ENCODE measurements at regions not wholly inside any gene's neighbourhood (a gene's known extent, or its start where the extent isn't known, plus 50 kb on each side); places are given as distances from the start of the nearest gene placed in this dataset.

DNA sequence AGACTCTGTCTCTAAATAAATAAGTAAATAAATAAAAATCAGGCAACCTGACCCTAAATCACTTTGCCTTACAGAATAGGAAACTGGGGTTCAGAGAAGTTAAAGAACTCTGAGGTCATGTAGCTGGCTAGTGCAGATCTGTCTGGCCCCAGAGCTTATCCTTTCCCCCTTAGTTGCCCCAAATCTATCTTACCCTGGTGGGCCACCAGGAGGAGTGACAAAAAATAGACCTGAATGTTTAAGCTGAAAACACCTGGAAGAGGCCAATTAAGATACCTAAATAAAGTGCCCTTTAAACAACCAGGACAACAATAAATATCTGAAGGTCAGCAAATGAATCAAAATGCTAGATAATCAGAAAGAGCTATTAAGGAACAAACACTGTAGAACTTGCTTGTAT is 59.7 kb downstream of the TEX35 start:
- no peak overlapping the region for H3K4me3 Mint-ChIP-seq
- peaks cover 12% of the 10 kb centered on the region for H3K4me1 Mint-ChIP-seq (ENCODE audit: low read depth)
- ATAC-seq (replicated peaks in 1 of 2), result no peak

DNA sequence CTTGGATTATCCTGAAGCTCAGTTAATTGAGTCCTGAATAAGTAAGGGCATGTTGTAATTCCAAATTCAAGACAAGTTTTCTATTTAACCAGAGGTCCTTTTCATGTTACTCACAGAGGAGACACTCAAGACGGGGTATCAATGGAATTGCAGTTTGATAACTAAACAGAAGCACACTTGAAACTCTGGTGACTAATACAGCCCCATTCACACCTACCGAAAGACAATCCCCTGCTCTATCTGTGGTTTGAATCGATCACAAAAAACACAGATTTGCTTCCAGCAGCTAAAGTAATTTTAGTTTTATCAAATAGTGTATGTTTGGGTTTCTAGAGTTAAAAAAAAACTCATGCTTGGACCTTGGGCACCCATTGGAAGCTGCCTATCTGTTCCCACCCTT is 60.4 kb downstream of the TEX35 start:
- Mint-ChIP-seq H3K27ac (no peak overlapping the region), H3K4me1 (ENCODE audit: low read depth) (peaks cover 12% of the 10 kb centered on the region), H3K36me3 (ENCODE audit: insufficient read depth in 2 of 2) (no peaks in the 10 kb centered on the region), H3K4me3 (no peak overlapping the region), H3K27me3 (ENCODE audit: low read depth) (peaks cover 9% of the 10 kb centered on the region), H3K9me3 (no peaks in the 10 kb centered on the region)
- DNase-seq (no peak), ATAC-seq (replicated peaks in 1 of 2) (peak; percentile 60 to 72)

More for the DNA sequence above, 59.7 kb downstream of the TEX35 start:
- no peak for DNase-seq
- Mint-ChIP-seq H3K9me3 (no peaks in the 10 kb centered on the region), H3K36me3 (ENCODE audit: insufficient read depth in 2 of 2) (no peaks in the 10 kb centered on the region), H3K27ac (no peak overlapping the region), H3K27me3 (ENCODE audit: low read depth) (peaks cover 12% of the 10 kb centered on the region)

DNA sequence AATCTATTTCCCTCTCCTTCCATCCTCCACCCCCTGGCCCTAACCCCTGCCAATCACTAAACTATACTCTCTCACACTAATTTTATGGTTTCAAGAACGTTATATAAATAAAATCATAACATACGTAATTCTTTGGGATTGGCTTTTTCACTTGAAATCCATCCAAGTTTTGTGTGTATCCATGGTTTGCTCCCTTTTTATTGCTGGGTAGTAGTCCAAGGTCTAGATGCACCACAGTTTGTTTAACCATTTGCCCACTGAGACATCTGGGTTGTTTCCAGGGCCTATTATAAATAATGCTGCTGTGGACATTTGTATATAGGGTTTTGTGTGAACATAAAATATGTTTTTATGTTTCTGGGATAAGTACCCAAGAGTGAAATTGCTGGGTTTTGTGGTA is 61.4 kb downstream of the TEX35 start:
- H3K9me3 Mint-ChIP-seq, result no peaks in the 10 kb centered on the region
- no peak for DNase-seq
- ATAC-seq (replicated peaks in 1 of 2), result no peak
- peaks cover 6% of the 10 kb centered on the region for H3K27me3 Mint-ChIP-seq (ENCODE audit: low read depth)
- H3K27ac Mint-ChIP-seq, result no peak overlapping the region
- peaks cover 12% of the 10 kb centered on the region for H3K4me1 Mint-ChIP-seq (ENCODE audit: low read depth)
- H3K4me3 Mint-ChIP-seq, result no peak overlapping the region
- no peaks in the 10 kb centered on the region for H3K36me3 Mint-ChIP-seq (ENCODE audit: insufficient read depth in 2 of 2)

DNA sequence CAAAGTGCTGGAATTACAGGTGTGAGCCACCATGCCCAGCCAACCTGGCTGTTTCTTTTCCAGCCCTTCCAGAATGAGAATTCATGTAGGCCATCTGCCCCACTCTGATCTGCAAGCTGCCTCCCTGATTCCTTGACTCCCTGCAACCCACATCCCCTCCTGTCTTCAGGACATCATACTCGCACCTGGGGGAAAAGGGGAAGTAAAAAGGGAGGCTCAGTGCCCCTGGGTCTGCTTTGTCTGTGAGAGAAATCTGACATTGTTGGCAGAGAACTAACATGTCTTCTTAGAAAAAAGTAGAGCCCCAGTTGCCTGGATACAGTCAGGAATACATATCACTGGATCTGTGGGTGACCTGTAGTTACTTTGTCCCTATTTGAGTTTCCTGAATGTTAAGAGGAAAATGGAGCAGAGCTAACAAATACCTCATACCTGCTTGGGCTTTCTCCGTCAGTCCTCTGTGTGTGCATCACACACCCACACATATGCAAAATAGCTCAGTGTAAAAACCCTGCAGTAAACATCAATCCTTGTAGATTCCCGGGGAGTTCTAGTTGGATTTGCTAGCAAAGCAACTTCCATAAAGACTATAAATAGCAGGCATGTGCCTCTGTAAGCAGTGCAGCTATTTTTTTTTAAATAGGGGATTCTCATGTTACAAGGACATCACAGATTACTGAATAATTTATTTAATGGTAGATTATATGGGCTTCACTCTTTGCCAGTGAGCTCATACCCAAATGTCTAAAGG is 62.9 kb downstream of the TEX35 start:
- ATAC-seq (replicated peaks in 1 of 2) (no peak), DNase-seq (no peak)
- H3K4me3 Mint-ChIP-seq, result no peak overlapping the region
- H3K36me3 Mint-ChIP-seq (ENCODE audit: insufficient read depth in 2 of 2), result no peaks in the 10 kb centered on the region
- H3K4me1 Mint-ChIP-seq (ENCODE audit: low read depth), result peaks cover 12% of the 10 kb centered on the region
- no peak overlapping the region for H3K27ac Mint-ChIP-seq
- H3K9me3 Mint-ChIP-seq, result no peaks in the 10 kb centered on the region
- peaks cover 6% of the 10 kb centered on the region for H3K27me3 Mint-ChIP-seq (ENCODE audit: low read depth)

DNA sequence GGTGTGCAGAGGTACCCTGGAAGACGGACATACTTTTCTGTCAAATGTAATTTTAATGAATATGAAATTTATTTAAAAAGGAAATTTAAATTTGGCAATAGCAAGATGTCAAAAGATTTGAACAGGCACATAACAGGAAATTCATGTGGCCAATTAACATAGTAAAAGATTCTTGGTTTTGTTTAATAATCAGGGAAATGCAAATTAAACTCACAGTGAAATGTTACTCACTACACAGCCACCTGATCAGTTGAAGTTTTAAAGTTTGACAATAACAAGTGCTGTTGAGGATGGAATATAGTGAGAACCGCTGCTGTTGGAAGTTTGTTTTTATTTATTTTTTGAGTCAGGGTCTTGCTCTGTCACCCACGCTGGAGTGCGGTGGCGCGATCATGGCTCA is 63.9 kb downstream of the TEX35 start:
- Mint-ChIP-seq H3K4me3 (no peak overlapping the region), H3K4me1 (ENCODE audit: low read depth) (peaks cover 12% of the 10 kb centered on the region), H3K36me3 (ENCODE audit: insufficient read depth in 2 of 2) (no peaks in the 10 kb centered on the region), H3K27ac (no peak overlapping the region), H3K9me3 (no peaks in the 10 kb centered on the region), H3K27me3 (ENCODE audit: low read depth) (peaks cover 6% of the 10 kb centered on the region)
- DNase-seq (no peak), ATAC-seq (replicated peaks in 1 of 2) (no peak)

DNA sequence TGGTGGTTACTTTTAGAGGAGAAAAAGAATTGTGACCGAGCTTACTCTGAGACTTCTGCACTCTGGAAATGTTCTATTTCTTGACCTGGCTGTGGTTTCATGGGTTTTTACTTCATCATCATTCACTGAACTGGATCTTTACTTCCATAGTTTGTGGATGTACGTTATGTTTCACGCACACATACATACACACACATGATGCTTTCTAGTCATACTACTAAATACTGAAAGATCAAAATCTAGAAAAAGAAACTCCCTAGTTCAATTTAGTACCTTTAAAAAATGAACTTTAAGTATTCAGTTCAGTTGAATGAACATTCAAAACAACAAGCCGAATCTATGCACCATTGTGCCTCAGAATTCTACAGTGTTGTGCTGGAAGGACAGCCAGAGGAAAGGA is 65.0 kb downstream of the TEX35 start:
- no peak for ATAC-seq (replicated peaks in 1 of 2)
- no peak overlapping the region for H3K4me3 Mint-ChIP-seq
- H3K27ac Mint-ChIP-seq, result no peak overlapping the region
- no peak for DNase-seq
- no peaks in the 10 kb centered on the region for H3K36me3 Mint-ChIP-seq (ENCODE audit: insufficient read depth in 2 of 2)
- H3K9me3 Mint-ChIP-seq, result no peaks in the 10 kb centered on the region
- H3K4me1 Mint-ChIP-seq (ENCODE audit: low read depth), result peaks cover 11% of the 10 kb centered on the region
- H3K27me3 Mint-ChIP-seq (ENCODE audit: low read depth), result peaks cover 6% of the 10 kb centered on the region

DNA sequence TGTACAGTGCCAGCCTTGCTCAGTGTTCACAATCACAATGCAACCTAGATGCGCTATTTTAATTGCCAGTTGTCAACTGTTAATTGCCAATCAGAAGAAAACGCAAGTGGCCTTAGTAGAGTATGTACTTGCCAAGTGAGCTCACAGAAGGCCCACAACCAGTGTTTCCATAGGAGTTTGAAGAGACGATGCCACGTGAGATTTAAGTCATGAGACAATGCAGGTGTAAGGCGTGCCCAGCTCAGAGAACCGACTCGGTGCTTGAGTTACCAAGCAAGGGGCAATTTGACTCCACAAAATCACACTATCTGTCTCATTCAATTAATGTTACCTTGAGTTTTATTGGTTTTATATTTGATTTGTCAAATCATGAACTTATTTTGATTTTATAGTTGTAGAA is 65.6 kb downstream of the TEX35 start:
- peaks cover 6% of the 10 kb centered on the region for H3K27me3 Mint-ChIP-seq (ENCODE audit: low read depth)
- H3K9me3 Mint-ChIP-seq, result no peaks in the 10 kb centered on the region
- peaks cover 4% of the 10 kb centered on the region for H3K4me1 Mint-ChIP-seq (ENCODE audit: low read depth)
- H3K36me3 Mint-ChIP-seq (ENCODE audit: insufficient read depth in 2 of 2), result no peaks in the 10 kb centered on the region
- H3K27ac Mint-ChIP-seq, result no peak overlapping the region
- no peak overlapping the region for H3K4me3 Mint-ChIP-seq
- DNase-seq (no peak), ATAC-seq (replicated peaks in 1 of 2) (no peak)

DNA sequence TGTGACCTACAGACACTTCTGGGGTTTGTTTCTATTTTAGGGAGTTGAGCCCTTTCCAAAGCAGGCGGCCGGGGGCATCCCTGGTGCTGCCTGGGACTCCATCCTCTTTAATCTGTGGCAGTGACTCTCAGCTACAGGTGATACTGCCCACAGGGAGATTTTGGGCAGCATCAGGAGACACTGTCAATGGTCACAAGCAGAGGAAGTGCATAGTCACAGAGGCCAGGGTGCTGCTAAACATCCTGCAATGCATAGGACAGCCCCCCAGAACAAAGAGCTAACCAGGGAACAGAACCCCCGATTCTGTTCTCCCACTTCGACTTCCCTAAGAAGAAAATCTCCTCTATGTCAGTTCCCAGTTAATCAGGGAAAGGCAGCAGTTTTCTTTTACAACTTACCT is 66.2 kb downstream of the TEX35 start:
- Mint-ChIP-seq H3K4me1 (ENCODE audit: low read depth) (no peaks in the 10 kb centered on the region), H3K27me3 (ENCODE audit: low read depth) (peaks cover 6% of the 10 kb centered on the region), H3K9me3 (no peaks in the 10 kb centered on the region), H3K36me3 (ENCODE audit: insufficient read depth in 2 of 2) (no peaks in the 10 kb centered on the region), H3K27ac (no peak overlapping the region), H3K4me3 (no peak overlapping the region)
- no peak for ATAC-seq (replicated peaks in 1 of 2)
- no peak for DNase-seq

DNA sequence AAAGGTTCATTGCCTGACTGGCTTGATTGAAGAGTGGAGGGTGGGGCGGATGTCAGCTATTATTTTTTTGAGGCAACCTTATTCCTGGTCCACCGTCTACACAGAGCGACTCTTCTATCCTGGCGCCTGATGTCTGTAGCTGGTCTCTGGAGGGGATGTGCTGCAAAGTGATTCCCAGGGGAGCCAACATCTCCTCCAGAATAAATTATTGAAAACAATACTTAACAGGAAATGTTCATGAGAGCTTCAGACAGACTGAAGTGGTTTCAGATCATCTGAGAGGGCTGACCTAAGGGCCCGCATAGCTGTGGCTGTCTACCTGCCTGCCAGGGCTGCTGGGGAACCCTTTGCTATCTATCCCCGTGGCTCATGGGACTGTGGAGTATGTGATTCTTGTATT is 66.7 kb downstream of the TEX35 start:
- no peaks in the 10 kb centered on the region for H3K36me3 Mint-ChIP-seq (ENCODE audit: insufficient read depth in 2 of 2)
- ATAC-seq (replicated peaks in 1 of 2) (no peak), DNase-seq (no peak)
- H3K4me1 Mint-ChIP-seq (ENCODE audit: low read depth), result no peaks in the 10 kb centered on the region
- H3K9me3 Mint-ChIP-seq, result no peaks in the 10 kb centered on the region
- peaks cover 6% of the 10 kb centered on the region for H3K27me3 Mint-ChIP-seq (ENCODE audit: low read depth)
- no peak overlapping the region for H3K4me3 Mint-ChIP-seq
- H3K27ac Mint-ChIP-seq, result no peak overlapping the region

DNA sequence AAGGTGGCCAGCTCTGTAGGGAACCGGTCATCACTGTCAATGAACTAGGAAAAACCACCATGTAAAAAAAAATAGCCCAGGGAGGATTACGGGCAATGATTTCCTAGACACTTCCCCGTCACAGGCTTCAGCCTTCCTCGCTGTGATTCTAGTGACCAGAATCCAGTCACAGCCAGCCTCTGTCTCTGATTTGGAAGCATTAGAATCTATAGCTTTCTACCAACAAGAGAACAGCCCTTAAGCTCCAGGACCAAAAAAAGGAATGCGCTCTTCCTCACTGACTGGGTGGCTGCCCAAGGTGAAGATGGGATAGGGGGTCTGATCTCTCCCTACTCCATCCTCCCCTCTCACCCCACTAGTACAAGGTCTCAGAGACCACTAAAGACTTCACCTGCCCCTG is 67.2 kb downstream of the TEX35 start:
- Mint-ChIP-seq H3K9me3 (no peaks in the 10 kb centered on the region), H3K27me3 (ENCODE audit: low read depth) (peaks cover 6% of the 10 kb centered on the region), H3K4me1 (ENCODE audit: low read depth) (no peaks in the 10 kb centered on the region), H3K36me3 (ENCODE audit: insufficient read depth in 2 of 2) (no peaks in the 10 kb centered on the region), H3K4me3 (no peak overlapping the region), H3K27ac (no peak overlapping the region)
- DNase-seq (no peak), ATAC-seq (replicated peaks in 1 of 2) (no peak)

DNA sequence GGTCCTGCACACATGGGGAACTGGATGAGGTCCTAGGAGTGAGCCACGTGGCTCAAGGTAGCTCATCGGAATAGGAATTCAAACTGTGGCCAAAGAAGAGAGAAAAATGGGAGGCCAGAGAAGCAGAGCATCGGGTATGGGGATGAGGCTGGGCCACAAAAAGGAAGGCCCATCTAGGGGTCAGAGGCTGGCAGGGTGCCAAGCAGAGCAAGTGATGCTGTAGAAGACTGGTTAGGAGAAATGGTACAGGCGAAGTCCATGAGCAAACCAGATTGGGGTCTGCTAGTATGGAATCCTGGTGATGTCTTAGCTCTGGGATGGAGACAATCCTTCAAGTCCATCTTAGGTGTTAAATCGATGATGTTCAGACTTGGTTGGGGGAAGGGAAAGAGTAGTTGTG is 68.0 kb downstream of the TEX35 start:
- no peak overlapping the region for H3K27ac Mint-ChIP-seq
- H3K4me3 Mint-ChIP-seq, result no peak overlapping the region
- DNase-seq (no peak), ATAC-seq (replicated peaks in 1 of 2) (no peak)
- no peaks in the 10 kb centered on the region for H3K4me1 Mint-ChIP-seq (ENCODE audit: low read depth)
- H3K9me3 Mint-ChIP-seq, result no peaks in the 10 kb centered on the region
- no peaks in the 10 kb centered on the region for H3K36me3 Mint-ChIP-seq (ENCODE audit: insufficient read depth in 2 of 2)
- H3K27me3 Mint-ChIP-seq (ENCODE audit: low read depth), result peaks cover 2% of the 10 kb centered on the region

DNA sequence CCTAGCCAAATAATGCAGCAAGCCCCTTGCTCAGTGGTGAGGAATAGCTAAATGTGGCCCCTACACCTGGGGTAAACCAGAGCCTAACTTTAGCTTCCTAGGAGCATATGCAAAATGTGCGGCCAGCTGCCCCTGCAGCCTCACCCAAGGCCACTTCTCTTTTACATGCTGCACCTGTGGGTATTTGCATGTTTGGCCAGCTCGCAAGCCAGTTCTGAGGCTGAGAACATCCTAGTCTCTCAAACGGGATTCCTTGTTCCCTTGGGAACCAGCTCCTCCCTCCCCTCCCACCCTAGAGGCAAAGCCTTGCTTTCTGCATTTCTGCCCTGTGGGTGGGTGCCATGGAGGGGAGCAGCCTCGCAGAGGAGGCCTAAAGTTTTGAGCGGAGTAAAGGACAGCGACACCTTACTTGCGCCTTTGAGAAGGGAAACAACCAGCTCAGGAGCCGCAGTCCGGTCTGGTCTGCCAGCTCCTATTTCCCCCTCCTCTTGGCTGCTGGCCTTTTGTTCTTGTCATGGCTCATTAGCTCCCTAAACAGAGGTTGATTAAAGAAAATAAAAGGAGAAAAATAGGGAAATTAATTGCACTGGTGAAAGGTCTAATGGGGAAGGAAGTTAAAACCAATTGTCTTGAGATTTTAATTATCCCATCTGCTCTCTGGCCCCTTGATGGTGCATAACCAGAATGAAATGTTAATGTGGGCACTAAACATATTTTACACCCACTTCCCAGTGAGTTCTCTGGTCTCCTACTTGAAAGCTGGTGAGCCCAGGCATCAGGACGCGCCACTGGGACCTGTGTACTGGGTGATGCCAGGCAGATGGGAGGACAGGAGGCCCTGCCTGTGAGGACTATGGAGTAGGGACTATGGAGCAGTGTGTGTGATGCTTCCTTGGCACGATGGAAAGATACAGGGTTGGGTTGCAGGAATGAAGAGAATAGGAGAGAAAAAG is 68.7 kb downstream of the TEX35 start:
- no peaks in the 10 kb centered on the region for H3K9me3 Mint-ChIP-seq
- H3K4me1 Mint-ChIP-seq (ENCODE audit: low read depth), result no peaks in the 10 kb centered on the region
- H3K36me3 Mint-ChIP-seq (ENCODE audit: insufficient read depth in 2 of 2), result no peaks in the 10 kb centered on the region
- no peak for DNase-seq
- no peak overlapping the region for H3K27ac Mint-ChIP-seq
- no peaks in the 10 kb centered on the region for H3K27me3 Mint-ChIP-seq (ENCODE audit: low read depth)
- no peak overlapping the region for H3K4me3 Mint-ChIP-seq
- ATAC-seq (replicated peaks in 1 of 2), result no peak

DNA sequence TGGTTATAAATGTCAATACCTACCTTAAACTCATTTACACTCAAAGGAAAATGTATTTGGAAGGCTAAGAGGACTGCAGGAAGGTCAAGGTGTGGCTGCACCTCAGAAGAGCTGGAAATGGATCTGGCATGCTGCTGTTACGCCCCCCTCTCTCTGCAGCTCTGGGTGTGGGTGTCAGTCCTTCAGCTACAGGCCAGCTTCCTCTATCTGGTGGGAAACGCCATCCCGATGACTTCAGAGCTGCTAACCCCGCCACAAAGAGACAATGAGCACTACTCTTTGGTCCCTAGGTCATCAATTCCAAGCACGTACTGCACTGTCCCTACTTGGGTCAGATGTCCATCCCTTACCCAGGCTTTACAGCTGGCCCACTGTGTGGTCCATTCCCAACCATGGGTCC is 74.2 kb downstream of the TEX35 start:
- Mint-ChIP-seq H3K9me3 (no peaks in the 10 kb centered on the region), H3K4me3 (no peak overlapping the region), H3K27me3 (ENCODE audit: low read depth) (no peaks in the 10 kb centered on the region), H3K27ac (no peak overlapping the region), H3K36me3 (ENCODE audit: insufficient read depth in 2 of 2) (no peaks in the 10 kb centered on the region), H3K4me1 (ENCODE audit: low read depth) (no peaks in the 10 kb centered on the region)
- ATAC-seq (replicated peaks in 1 of 2) (no peak), DNase-seq (no peak)
